ENCODE measurements at regions not wholly inside any gene's neighbourhood (a gene's known extent, or its start where the extent isn't known, plus 50 kb on each side); places are given as distances from the start of the nearest gene placed in this dataset.

DNA sequence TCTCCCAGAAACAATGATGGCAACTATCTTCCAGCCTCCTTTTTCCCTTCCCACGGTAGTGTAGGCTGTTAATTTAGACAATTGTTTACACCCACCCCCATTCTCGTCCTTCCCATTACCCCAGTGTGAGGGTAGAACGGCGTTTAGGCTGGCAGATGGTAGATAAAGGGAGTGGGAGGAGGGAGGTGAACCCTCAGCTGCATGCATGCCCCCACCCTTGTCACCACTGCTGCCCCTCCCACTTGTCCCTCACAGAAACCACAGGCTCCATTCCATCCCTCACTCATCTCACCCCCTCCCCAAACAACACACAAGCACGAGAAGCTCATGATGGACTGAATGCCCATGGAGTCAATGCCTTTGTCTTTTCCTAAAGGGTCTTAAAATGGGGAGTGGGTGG, 107.9 kb upstream of the PARD3B start:
- Histone ChIP-seq H3K36me3 (ENCODE audit: low read length) (no peaks in the 10 kb centered on the region), H3F3A (ENCODE audit: insufficient read depth) (no peaks in the 10 kb centered on the region), H4K20me1 (ENCODE audit: low read depth, low read length) (no peaks in the 10 kb centered on the region), H3K4me3 (ENCODE audit: insufficient read depth, low read length, poor library complexity, severe bottlenecking) (no peak overlapping the region), H3K9ac (ENCODE audit: low read length) (no peak overlapping the region), H3K9me3 (ENCODE audit: insufficient read depth, low read length) (peaks cover 7% of the 10 kb centered on the region; the same call in 1 of the 2 replicates), H3K79me2 (ENCODE audit: insufficient read depth, low read length) (no peaks in the 10 kb centered on the region), H3K27me3 (ENCODE audit: low read length) (no peaks in the 10 kb centered on the region), H3K9me2 (replicated peaks; ENCODE audit: insufficient read depth, low read length) (no peaks in the 10 kb centered on the region), H2AFZ (ENCODE audit: low read depth, low read length, severe bottlenecking) (no peak overlapping the region), H3K4me2 (ENCODE audit: low read depth, low read length, poor library complexity, severe bottlenecking) (no peak overlapping the region), H3K27ac (ENCODE audit: low read depth, low read length) (no peak overlapping the region)
- TF ChIP-seq EZH2phosphoT487 (conservative IDR thresholded peaks at IDR 0.05; ENCODE audit: low read length), result no peak
- TF ChIP-seq, protein P1, sequence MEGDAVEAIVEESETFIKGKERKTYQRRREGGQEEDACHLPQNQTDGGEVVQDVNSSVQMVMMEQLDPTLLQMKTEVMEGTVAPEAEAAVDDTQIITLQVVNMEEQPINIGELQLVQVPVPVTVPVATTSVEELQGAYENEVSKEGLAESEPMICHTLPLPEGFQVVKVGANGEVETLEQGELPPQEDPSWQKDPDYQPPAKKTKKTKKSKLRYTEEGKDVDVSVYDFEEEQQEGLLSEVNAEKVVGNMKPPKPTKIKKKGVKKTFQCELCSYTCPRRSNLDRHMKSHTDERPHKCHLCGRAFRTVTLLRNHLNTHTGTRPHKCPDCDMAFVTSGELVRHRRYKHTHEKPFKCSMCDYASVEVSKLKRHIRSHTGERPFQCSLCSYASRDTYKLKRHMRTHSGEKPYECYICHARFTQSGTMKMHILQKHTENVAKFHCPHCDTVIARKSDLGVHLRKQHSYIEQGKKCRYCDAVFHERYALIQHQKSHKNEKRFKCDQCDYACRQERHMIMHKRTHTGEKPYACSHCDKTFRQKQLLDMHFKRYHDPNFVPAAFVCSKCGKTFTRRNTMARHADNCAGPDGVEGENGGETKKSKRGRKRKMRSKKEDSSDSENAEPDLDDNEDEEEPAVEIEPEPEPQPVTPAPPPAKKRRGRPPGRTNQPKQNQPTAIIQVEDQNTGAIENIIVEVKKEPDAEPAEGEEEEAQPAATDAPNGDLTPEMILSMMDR (IDR thresholded peaks at IDR 0.05; ENCODE audit: insufficient read depth, low read length, poor library complexity, severe bottlenecking), result no peak

DNA sequence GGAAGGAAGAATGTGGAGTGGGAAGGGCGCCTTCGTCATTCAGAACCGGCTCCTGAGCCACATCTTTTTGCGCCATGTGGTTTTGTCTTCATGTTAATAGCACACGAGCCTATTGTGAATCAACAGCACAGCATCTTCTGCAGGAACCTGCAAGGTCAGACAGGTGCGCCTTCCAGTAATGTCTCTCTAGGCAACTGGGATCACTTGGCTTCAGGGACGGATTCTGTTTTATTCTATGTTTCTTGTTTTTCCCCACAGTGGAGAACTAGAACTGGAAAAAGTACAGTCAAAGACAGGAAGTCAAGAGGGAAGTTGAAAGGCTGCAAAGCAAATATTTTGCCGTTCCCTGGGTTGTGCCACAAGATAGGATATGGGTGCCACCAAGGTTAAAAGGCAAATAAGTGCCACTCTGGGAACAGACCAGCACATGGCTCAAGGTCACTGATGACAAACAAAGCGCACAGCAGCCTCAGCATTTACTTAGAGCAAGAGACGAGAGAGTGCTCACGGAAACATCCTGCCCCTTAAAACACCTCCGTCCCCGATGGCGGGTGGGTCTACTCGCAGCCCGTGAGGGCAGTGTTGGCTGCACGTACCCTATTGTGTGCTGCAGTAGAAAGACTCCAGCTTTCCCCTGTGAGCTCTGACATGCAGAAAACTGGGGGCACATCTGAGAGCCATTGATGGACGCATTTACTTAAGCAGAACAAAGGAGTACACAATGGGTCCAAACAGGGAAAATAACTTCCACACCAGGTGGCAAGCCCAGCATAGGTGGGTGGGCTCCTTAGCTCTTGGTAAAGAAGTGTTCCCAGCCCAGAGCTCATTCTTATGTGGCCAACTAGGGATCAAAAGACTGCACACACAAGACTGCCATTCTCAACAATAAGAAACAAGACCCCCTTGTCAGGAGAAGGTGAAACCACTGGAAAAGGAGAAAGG, 107.2 kb upstream of the PARD3B start:
- Histone ChIP-seq H4K20me1 (ENCODE audit: low read depth, low read length) (no peaks in the 10 kb centered on the region), H3K9me2 (replicated peaks; ENCODE audit: insufficient read depth, low read length) (no peaks in the 10 kb centered on the region), H3K4me3 (ENCODE audit: insufficient read depth, low read length, poor library complexity, severe bottlenecking) (no peak overlapping the region), H2AFZ (ENCODE audit: low read depth, low read length, severe bottlenecking) (no peak overlapping the region), H3K27me3 (ENCODE audit: low read length) (no peaks in the 10 kb centered on the region), H3K36me3 (ENCODE audit: low read length) (no peaks in the 10 kb centered on the region), H3K9me3 (ENCODE audit: insufficient read depth, low read length) (peaks cover 2% of the 10 kb centered on the region; the same call in 1 of the 2 replicates), H3K9ac (ENCODE audit: low read length) (no peak overlapping the region), H3K27ac (ENCODE audit: low read depth, low read length) (no peak overlapping the region), H3K4me2 (ENCODE audit: low read depth, low read length, poor library complexity, severe bottlenecking) (no peak overlapping the region), H3K79me2 (ENCODE audit: insufficient read depth, low read length) (no peaks in the 10 kb centered on the region), H3F3A (ENCODE audit: insufficient read depth) (no peaks in the 10 kb centered on the region)
- TF ChIP-seq, protein P1 (IDR thresholded peaks at IDR 0.05; ENCODE audit: insufficient read depth, low read length, poor library complexity, severe bottlenecking), result no peak
- TF ChIP-seq EZH2phosphoT487 (conservative IDR thresholded peaks at IDR 0.05; ENCODE audit: low read length), result no peak

DNA sequence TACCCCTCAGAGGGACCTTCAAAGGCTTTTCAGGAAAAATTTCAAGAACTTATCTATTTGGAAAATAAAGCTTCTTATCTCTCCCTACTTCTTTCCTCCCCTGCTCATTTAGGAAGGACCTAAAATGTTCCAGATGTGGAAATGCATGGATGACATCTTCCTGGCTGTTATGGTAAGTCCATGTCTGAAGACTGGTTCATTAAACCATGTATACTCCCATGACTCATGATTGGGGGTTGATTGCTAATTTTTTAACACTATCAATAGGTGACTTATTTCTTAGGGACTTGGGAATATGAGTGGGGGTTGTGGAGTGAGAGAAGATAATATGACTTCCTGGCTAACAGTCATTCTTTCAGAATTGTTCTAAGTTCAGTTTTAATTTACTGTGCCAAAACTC, 104.0 kb upstream of the PARD3B start:
- no peaks in the 10 kb centered on the region for H3K27me3 ChIP-seq (ENCODE audit: low read length)
- H3K4me3 ChIP-seq (ENCODE audit: insufficient read depth, low read length, poor library complexity, severe bottlenecking), result no peak overlapping the region
- H3F3A ChIP-seq (ENCODE audit: insufficient read depth), result no peaks in the 10 kb centered on the region
- H2AFZ ChIP-seq (ENCODE audit: low read depth, low read length, severe bottlenecking), result no peak overlapping the region
- no peak for TF ChIP-seq EZH2phosphoT487 (conservative IDR thresholded peaks at IDR 0.05; ENCODE audit: low read length)
- TF ChIP-seq, protein P1 (IDR thresholded peaks at IDR 0.05; ENCODE audit: insufficient read depth, low read length, poor library complexity, severe bottlenecking), result no peak
- no peak overlapping the region for H3K9ac ChIP-seq (ENCODE audit: low read length)
- no peaks in the 10 kb centered on the region for H3K79me2 ChIP-seq (ENCODE audit: insufficient read depth, low read length)
- no peaks in the 10 kb centered on the region for H4K20me1 ChIP-seq (ENCODE audit: low read depth, low read length)
- no peak overlapping the region for H3K27ac ChIP-seq (ENCODE audit: low read depth, low read length)
- no peaks in the 10 kb centered on the region for H3K9me2 ChIP-seq (replicated peaks; ENCODE audit: insufficient read depth, low read length)
- no peaks in the 10 kb centered on the region for H3K36me3 ChIP-seq (ENCODE audit: low read length)
- no peaks in the 10 kb centered on the region for H3K9me3 ChIP-seq (ENCODE audit: insufficient read depth, low read length)
- H3K4me2 ChIP-seq (ENCODE audit: low read depth, low read length, poor library complexity, severe bottlenecking), result no peak overlapping the region
